Mesodermal cell (in vitro differentiated cells): ENCODE measurements at regions not wholly inside any gene's neighbourhood (a gene's known extent, or its start where the extent isn't known, plus 50 kb on each side); places are given as distances from the start of the nearest gene placed in this dataset.

Experiments
- H3K27ac ChIP-seq: 2 replicates; pipeline ENCODE4 v1.7.0; 2013; ENCODE audit warnings: mild to moderate bottlenecking, low read depth, low read length, moderate library complexity; ENCODE audit not compliant: severe bottlenecking
- H3K36me3 ChIP-seq: 2 replicates; pipeline ENCODE4 v1.7.1; 2013; ENCODE audit warnings: mild to moderate bottlenecking, low read length, moderate library complexity; ENCODE audit not compliant: control insufficient read depth, insufficient read depth
- H3K4me1 ChIP-seq: one replicate; pipeline ENCODE4 v1.7.1; 2013; ENCODE audit warnings: mild to moderate bottlenecking, low read length; ENCODE audit not compliant: insufficient read depth, control insufficient read depth, poor library complexity, severe bottlenecking
- H3K4me3 ChIP-seq: 2 replicates; pipeline ENCODE4 v1.7.0; 2013; ENCODE audit warnings: low read length, control low read depth, mild to moderate bottlenecking; ENCODE audit not compliant: insufficient read depth, poor library complexity, severe bottlenecking; ENCODE audit errors: extremely low read depth
- H3K9me3 ChIP-seq: 2 replicates; pipeline ENCODE4 v1.7.1; 2013; ENCODE audit warnings: mild to moderate bottlenecking, low read length, moderate library complexity; ENCODE audit not compliant: control insufficient read depth
- WGBS, 2 experiments: methylation state at CpG; one replicate each; pipeline ENCODE4 v1.1.5; 2013; ENCODE audit warnings: missing lambda C conversion rate in 2 of 2; ENCODE audit not compliant: insufficient coverage in 2 of 2; 5-methylcytosine and 5-hydroxymethylcytosine counted together

- H3K4me3 ChIP-seq: no peak overlapping the region
- 95% methylated on average over 5 to 6 of the region's 7 CpGs for WGBS, 2 experiments
- H3K27ac ChIP-seq: no peak overlapping the region
- H3K9me3 ChIP-seq: no peaks in the 10 kb centered on the region
- H3K36me3 ChIP-seq: no peaks in the 10 kb centered on the region
- no peaks in the 10 kb centered on the region for H3K4me1 ChIP-seq
These were observed 316.6 kb upstream of the ONECUT1 start for GRCh38 chr15:53106505-53107286.

GRCh38 chr15:53102483-53102882, 312.3 kb upstream of the ONECUT1 start:
- Histone ChIP-seq H3K4me3 (no peak overlapping the region), H3K36me3 (no peaks in the 10 kb centered on the region), H3K9me3 (no peaks in the 10 kb centered on the region), H3K27ac (no peak overlapping the region), H3K4me1 (no peaks in the 10 kb centered on the region)
- WGBS, 2 experiments: 75 to 100% methylated on average over 1 of the region's 2 CpGs

- no peaks in the 10 kb centered on the region for H3K4me1 ChIP-seq
- no peaks in the 10 kb centered on the region for H3K36me3 ChIP-seq
- H3K27ac ChIP-seq: no peak overlapping the region
- no peak overlapping the region for H3K4me3 ChIP-seq
- no peaks in the 10 kb centered on the region for H3K9me3 ChIP-seq
- 45 to 67% methylated on average over 2 to 3 of the region's 3 CpGs for WGBS, 2 experiments
These were observed 290.3 kb upstream of the ONECUT1 start for GRCh38 chr15:53080484-53080883.

- H3K4me1 ChIP-seq: peaks cover 11% of the 10 kb centered on the region
- no CpG with 5 or more reads among the region's 3 CpGs for WGBS, 2 experiments
- no peaks in the 10 kb centered on the region for H3K9me3 ChIP-seq
- H3K36me3 ChIP-seq: no peaks in the 10 kb centered on the region
- H3K27ac ChIP-seq: no peak overlapping the region
- H3K4me3 ChIP-seq: no peak overlapping the region
These were observed 284.1 kb upstream of the ONECUT1 start for GRCh38 chr15:53074221-53074620.

- Histone ChIP-seq H3K9me3 (no peaks in the 10 kb centered on the region), H3K4me3 (no peak overlapping the region), H3K4me1 (peaks cover 11% of the 10 kb centered on the region), H3K36me3 (no peaks in the 10 kb centered on the region), H3K27ac (no peak overlapping the region)
- 6 to 22% methylated on average over 3 of the region's 3 CpGs for WGBS, 2 experiments
These were observed 281.9 kb upstream of the ONECUT1 start for GRCh38 chr15:53072077-53072476.

- no peak overlapping the region for H3K4me3 ChIP-seq
- no peak overlapping the region for H3K27ac ChIP-seq
- H3K36me3 ChIP-seq: no peaks in the 10 kb centered on the region
- no peaks in the 10 kb centered on the region for H3K9me3 ChIP-seq
- peaks cover 11% of the 10 kb centered on the region for H3K4me1 ChIP-seq
- 65 to 85% methylated on average over 3 of the region's 4 CpGs for WGBS, 2 experiments
These were observed 278.5 kb upstream of the ONECUT1 start for GRCh38 chr15:53068636-53069035.

GRCh38 chr15:53059273-53060043, 269.3 kb upstream of the ONECUT1 start:
- no peak overlapping the region for H3K4me3 ChIP-seq
- no peaks in the 10 kb centered on the region for H3K4me1 ChIP-seq
- WGBS, 2 experiments: 81 to 95% methylated on average over 6 to 7 of the region's 10 CpGs
- H3K9me3 ChIP-seq: no peaks in the 10 kb centered on the region
- H3K36me3 ChIP-seq: no peaks in the 10 kb centered on the region
- H3K27ac ChIP-seq: no peak overlapping the region

- Histone ChIP-seq H3K36me3 (no peaks in the 10 kb centered on the region), H3K4me3 (no peak overlapping the region), H3K27ac (no peak overlapping the region), H3K4me1 (no peaks in the 10 kb centered on the region), H3K9me3 (no peaks in the 10 kb centered on the region)
- 74 to 75% methylated on average over 2 of the region's 2 CpGs for WGBS, 2 experiments
These were observed 256.1 kb upstream of the ONECUT1 start for GRCh38 chr15:53046153-53046790.

GRCh38 chr15:53038655-53038941, 248.5 kb upstream of the ONECUT1 start:
- no peak overlapping the region for H3K27ac ChIP-seq
- WGBS, 2 experiments: 88 to 90% methylated on average over 5 to 7 of the region's 7 CpGs

GRCh38 chr15:53037904-53038654, 247.9 kb upstream of the ONECUT1 start:
- Histone ChIP-seq H3K36me3 (no peaks in the 10 kb centered on the region), H3K4me1 (peaks cover 4% of the 10 kb centered on the region), H3K9me3 (no peaks in the 10 kb centered on the region), H3K4me3 (no peak overlapping the region), H3K27ac (no peak overlapping the region)
- 91 to 93% methylated on average over 9 of the region's 14 CpGs for WGBS, 2 experiments

More at GRCh38 chr15:53038655-53038941, 248.5 kb upstream of the ONECUT1 start:
- Histone ChIP-seq H3K9me3 (no peaks in the 10 kb centered on the region), H3K4me1 (peaks cover 4% of the 10 kb centered on the region), H3K4me3 (no peak overlapping the region), H3K36me3 (no peaks in the 10 kb centered on the region)
